Smooth muscle cell (in vitro differentiated cells): ENCODE measurements at regions not wholly inside any gene's neighbourhood (a gene's known extent, or its start where the extent isn't known, plus 50 kb on each side); places are given as distances from the start of the nearest gene placed in this dataset.

Experiments used
- DNase-seq: peaks from one replicate; lab custom pipeline; 2025; ENCODE audit not compliant: unreplicated experiment; lab: John Stamatoyannopoulos, UW
- H2AFZ ChIP-seq: fragments of 200-600 bp; sonication (generic); 2 replicates; pipeline ENCODE4 v1.6.0; 2016; ENCODE audit warnings: antibody characterized with exemption, low read depth, mild to moderate bottlenecking
- H3F3A ChIP-seq: fragments of 200-600 bp; sonication (generic); 2 replicates; pipeline ENCODE4 v1.6.0; 2017; ENCODE audit warnings: antibody characterized with exemption, low read depth
- H3K27ac ChIP-seq: fragments of 200-600 bp; sonication (generic); 2 replicates; pipeline ENCODE4 v1.5.1; 2016; ENCODE audit warnings: low read depth, mild to moderate bottlenecking
- H3K27me3 ChIP-seq: fragments of 200-600 bp; sonication (generic); 2 replicates; pipeline ENCODE4 v1.6.1; 2016; ENCODE audit warnings: low read depth, mild to moderate bottlenecking
- H3K36me3 ChIP-seq: fragments of 200-600 bp; sonication (generic); 2 replicates; pipeline ENCODE4 v1.5.1; 2016; ENCODE audit warnings: low read depth
- H3K4me1 ChIP-seq: fragments of 200-600 bp; sonication (generic); 2 replicates; pipeline ENCODE4 v1.5.1; 2016; ENCODE audit warnings: low read depth
- H3K4me2 ChIP-seq: fragments of 200-600 bp; sonication (generic); 2 replicates; pipeline ENCODE4 v1.6.0; 2016; ENCODE audit warnings: mild to moderate bottlenecking
- H3K4me3 ChIP-seq: fragments of 200-600 bp; sonication (generic); 2 replicates; pipeline ENCODE4 v1.5.1; 2016; ENCODE audit warnings: mild to moderate bottlenecking
- H3K79me2 ChIP-seq: fragments of 200-600 bp; sonication (generic); 2 replicates; pipeline ENCODE4 v1.6.0; 2016; ENCODE audit warnings: low read depth, mild to moderate bottlenecking
- H3K9ac ChIP-seq: fragments of 200-600 bp; sonication (generic); 2 replicates; pipeline ENCODE4 v1.6.0; 2016; ENCODE audit warnings: low read depth
- H3K9me3 ChIP-seq: fragments of 200-600 bp; sonication (generic); replicated peaks from 2 replicates; pipeline ENCODE4 v1.5.1; 2016; ENCODE audit warnings: low read depth
- H4K20me1 ChIP-seq: fragments of 200-600 bp; sonication (generic); 2 replicates; pipeline ENCODE4 v1.6.0; 2016; ENCODE audit warnings: low read depth
- WGBS: methylation state at CpG from one replicate; pipeline ENCODE4 v1.1.7; 2016; ENCODE audit warnings: low lambda C conversion rate; 5-methylcytosine and 5-hydroxymethylcytosine counted together
- TF ChIP-seq, protein P1 (sequence below): fragments of 200-600 bp; sonication (generic); IDR thresholded peaks from 2 replicates; pipeline ENCODE4 v1.5.1; 2017; ENCODE audit warnings: borderline replicate concordance, mild to moderate bottlenecking, antibody characterized with exemption; ENCODE audit not compliant: insufficient read depth, poor library complexity, severe bottlenecking

DNA sequence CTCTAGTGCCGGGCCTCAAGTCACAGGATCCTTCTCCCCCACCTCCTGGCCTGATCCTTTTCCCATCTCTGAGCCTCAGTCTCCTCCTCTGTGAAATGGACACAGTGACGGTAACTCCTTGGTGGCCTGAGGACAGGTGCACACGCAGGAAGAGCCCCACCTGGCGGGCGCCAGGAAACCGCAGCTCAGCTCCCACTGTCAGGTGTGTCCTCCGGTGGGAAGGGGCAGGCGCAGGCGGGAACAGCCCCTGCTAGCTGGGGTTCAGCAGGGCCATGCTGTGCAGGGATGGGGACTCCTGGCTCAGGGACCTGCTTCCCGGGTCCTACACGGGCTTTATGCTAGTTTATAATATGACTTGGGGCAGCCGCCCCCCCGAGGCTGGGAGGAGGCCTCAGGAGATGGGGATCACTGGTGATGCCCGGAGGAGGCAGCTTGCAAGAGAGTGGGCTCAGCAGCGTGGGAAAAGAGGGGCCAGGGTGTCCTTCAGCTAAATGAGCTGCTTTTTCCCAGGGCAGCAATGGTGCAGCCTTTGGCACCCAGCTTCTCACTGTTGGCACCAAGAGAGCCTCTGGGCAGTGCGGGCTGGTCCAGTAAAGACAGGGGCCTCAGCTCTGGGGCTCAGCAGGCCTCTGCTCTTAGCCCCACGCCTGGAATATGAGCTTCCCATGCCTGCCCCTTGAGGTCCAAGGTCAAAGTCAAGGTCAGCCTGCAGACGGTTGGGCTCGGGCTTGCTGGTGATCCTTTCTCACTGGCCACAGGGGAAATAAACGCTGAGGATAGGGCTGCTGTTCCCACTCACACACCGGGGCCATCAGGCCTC lies 68.0 kb upstream of the FAM20C start:
- no peaks in the 10 kb centered on the region for H3K9me3 ChIP-seq
- H3K4me3 ChIP-seq, result no peak overlapping the region
- no peaks in the 10 kb centered on the region for H3K36me3 ChIP-seq
- no peak overlapping the region for H3K4me2 ChIP-seq
- no peaks in the 10 kb centered on the region for H3K79me2 ChIP-seq
- no peaks in the 10 kb centered on the region for H3F3A ChIP-seq
- H3K27ac ChIP-seq, result no peak overlapping the region
- TF ChIP-seq, protein P1, sequence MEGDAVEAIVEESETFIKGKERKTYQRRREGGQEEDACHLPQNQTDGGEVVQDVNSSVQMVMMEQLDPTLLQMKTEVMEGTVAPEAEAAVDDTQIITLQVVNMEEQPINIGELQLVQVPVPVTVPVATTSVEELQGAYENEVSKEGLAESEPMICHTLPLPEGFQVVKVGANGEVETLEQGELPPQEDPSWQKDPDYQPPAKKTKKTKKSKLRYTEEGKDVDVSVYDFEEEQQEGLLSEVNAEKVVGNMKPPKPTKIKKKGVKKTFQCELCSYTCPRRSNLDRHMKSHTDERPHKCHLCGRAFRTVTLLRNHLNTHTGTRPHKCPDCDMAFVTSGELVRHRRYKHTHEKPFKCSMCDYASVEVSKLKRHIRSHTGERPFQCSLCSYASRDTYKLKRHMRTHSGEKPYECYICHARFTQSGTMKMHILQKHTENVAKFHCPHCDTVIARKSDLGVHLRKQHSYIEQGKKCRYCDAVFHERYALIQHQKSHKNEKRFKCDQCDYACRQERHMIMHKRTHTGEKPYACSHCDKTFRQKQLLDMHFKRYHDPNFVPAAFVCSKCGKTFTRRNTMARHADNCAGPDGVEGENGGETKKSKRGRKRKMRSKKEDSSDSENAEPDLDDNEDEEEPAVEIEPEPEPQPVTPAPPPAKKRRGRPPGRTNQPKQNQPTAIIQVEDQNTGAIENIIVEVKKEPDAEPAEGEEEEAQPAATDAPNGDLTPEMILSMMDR, result no peak
- 80% methylated on average over 21 of the region's 21 CpGs for WGBS
- no peaks in the 10 kb centered on the region for H4K20me1 ChIP-seq
- no peak overlapping the region for H3K9ac ChIP-seq
- no peaks in the 10 kb centered on the region for H3K27me3 ChIP-seq
- no peak for DNase-seq
- peaks cover 9% of the 10 kb centered on the region for H3K4me1 ChIP-seq
- H2AFZ ChIP-seq, result no peak overlapping the region

GRCh38 chr7:125061-125475 lies 67.3 kb upstream of the FAM20C start:
- TF ChIP-seq, protein P1, result no peak
- Histone ChIP-seq H4K20me1 (no peaks in the 10 kb centered on the region), H3K27me3 (no peaks in the 10 kb centered on the region), H3K4me2 (no peak overlapping the region), H3K4me1 (peaks cover 2% of the 10 kb centered on the region), H3K9me3 (no peaks in the 10 kb centered on the region), H3K27ac (no peak overlapping the region), H2AFZ (no peak overlapping the region), H3K9ac (no peak overlapping the region), H3K79me2 (no peaks in the 10 kb centered on the region), H3K4me3 (no peak overlapping the region), H3F3A (no peaks in the 10 kb centered on the region), H3K36me3 (no peaks in the 10 kb centered on the region)
- no peak for DNase-seq
- 90% methylated on average over 14 of the region's 14 CpGs for WGBS

DNA sequence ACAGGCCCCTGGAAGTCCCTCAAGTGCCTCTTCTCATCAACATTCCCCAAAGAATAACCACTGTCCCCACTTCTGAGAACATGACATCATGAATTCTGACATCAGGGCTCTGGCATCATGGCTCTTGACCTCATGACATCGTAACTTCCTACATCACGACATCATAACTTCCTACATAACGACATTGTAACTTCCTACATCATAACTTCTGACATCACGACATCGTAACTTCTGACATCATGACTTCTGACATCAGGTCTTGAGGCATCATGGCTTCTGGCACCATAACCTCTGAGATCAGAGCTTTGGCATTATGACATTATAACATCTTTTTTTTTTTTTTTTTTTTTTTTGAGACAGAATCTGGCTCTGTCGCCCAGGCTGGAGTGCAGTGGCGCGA lies 66.7 kb upstream of the FAM20C start:
- no peak overlapping the region for H3K27ac ChIP-seq
- H3K4me2 ChIP-seq, result no peak overlapping the region
- no peaks in the 10 kb centered on the region for H3F3A ChIP-seq
- DNase-seq, result no peak
- no peaks in the 10 kb centered on the region for H3K27me3 ChIP-seq
- no peak overlapping the region for H3K4me3 ChIP-seq
- no peaks in the 10 kb centered on the region for H3K9me3 ChIP-seq
- H3K9ac ChIP-seq, result no peak overlapping the region
- H4K20me1 ChIP-seq, result no peaks in the 10 kb centered on the region
- WGBS, result 97% methylated on average over 5 of the region's 8 CpGs
- no peaks in the 10 kb centered on the region for H3K79me2 ChIP-seq
- no peaks in the 10 kb centered on the region for H3K4me1 ChIP-seq
- no peaks in the 10 kb centered on the region for H3K36me3 ChIP-seq
- TF ChIP-seq, protein P1, result no peak
- H2AFZ ChIP-seq, result no peak overlapping the region

GRCh38 chr7:126368-126767 lies 66.0 kb upstream of the FAM20C start:
- H3K27ac ChIP-seq, result no peak overlapping the region
- no peaks in the 10 kb centered on the region for H3K79me2 ChIP-seq
- H3K4me1 ChIP-seq, result no peaks in the 10 kb centered on the region
- no peaks in the 10 kb centered on the region for H4K20me1 ChIP-seq
- no peak for DNase-seq
- 92% methylated on average over 3 of the region's 3 CpGs for WGBS
- TF ChIP-seq, protein P1, result no peak
- no peak overlapping the region for H3K4me2 ChIP-seq
- H3K9ac ChIP-seq, result no peak overlapping the region
- H3K4me3 ChIP-seq, result no peak overlapping the region
- H3K36me3 ChIP-seq, result no peaks in the 10 kb centered on the region
- H2AFZ ChIP-seq, result no peak overlapping the region
- no peaks in the 10 kb centered on the region for H3K9me3 ChIP-seq
- no peaks in the 10 kb centered on the region for H3K27me3 ChIP-seq
- no peaks in the 10 kb centered on the region for H3F3A ChIP-seq
